ENCODE measurements at regions not wholly inside any gene's neighbourhood (a gene's known extent, or its start where the extent isn't known, plus 50 kb on each side); places are given as distances from the start of the nearest gene placed in this dataset.
"Not testable (repeated sequence)": the region's sequence is repeated elsewhere in the genome, so short reads cannot be mapped to it uniquely, and the experiment has no call there.

- DNase-seq (ENCODE audit: low read depth) = no peak
- H3K4me3 ChIP-seq (ENCODE audit: low read depth, low read length) = no peak overlapping the region
Measured at GRCh38 chr17:53646835-53647234, 175.9 kb upstream of the KIF2B start.

DNA sequence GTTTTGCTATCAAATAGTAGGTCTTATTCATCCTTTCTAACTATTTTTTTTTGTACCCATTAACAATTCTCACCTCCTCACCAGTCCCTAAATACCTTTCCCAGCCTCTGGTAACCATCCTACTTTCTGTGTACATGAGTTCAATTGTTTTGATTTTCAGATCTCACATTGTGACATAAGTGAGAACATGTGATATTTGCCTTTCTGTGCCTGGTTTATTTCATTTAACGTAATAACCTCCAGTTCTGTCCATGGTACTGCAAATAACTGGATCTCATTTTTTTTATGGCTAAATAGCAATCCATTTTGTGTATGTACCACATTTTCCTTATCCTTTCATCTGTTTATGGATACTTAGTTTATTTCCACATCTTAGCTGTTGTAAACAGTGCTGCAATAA, 181.9 kb upstream of the KIF2B start:
- H3K4me3 ChIP-seq (ENCODE audit: low read depth, low read length) = no peak overlapping the region
- no peak for DNase-seq (ENCODE audit: low read depth)

- no peak overlapping the region for H3K4me3 ChIP-seq (ENCODE audit: low read depth, low read length)
- DNase-seq (ENCODE audit: low read depth) = no peak
Measured at GRCh38 chr17:53635444-53635843, 187.3 kb upstream of the KIF2B start.

DNA sequence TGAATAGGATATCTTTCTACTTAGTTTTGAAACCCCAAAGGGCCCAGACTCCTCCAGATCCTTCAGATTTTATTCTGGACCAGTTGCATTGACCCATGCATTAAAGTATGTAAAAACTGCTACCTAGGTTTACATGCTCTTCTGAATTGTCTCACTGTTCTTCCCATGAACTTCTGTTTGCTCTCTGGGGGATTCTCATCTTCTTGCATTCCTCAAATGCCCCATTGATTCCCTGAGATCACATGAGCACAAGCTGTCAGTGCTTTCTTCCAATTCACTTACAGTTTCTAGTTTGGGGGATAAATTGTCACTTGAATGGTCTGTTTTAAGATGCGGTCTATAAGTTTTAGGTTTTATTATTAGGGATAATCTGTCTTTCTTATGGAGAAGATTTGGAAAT, 188.9 kb upstream of the KIF2B start:
- H3K4me3 ChIP-seq (ENCODE audit: low read depth, low read length) = no peak overlapping the region
- no peak for DNase-seq (ENCODE audit: low read depth)

- no peak overlapping the region for H3K4me3 ChIP-seq (ENCODE audit: low read depth, low read length)
- DNase-seq (ENCODE audit: low read depth) = no peak
Measured at GRCh38 chr17:53631486-53631885, 191.2 kb upstream of the KIF2B start.

DNA sequence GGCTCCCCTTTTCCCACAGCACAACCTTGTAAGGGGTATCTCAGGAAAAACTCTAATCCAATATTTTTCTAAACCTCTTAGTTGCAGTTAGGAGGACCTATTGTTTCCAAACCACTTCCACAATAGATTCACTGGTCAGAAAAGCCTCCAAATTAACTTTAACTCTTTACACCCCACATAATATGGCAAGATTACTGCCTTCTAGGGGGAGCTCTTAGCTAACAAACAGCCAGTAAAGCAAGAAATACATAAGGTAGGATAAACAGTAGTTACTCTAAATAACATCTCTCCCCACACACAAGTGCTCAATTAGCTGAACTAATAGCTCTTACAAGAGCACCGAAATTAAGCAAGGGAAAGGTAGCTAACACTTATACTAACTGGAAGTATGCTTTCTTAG, 192.1 kb upstream of the KIF2B start:
- H3K4me3 ChIP-seq (ENCODE audit: low read depth, low read length) = no peak overlapping the region
- no peak for DNase-seq (ENCODE audit: low read depth)

DNA sequence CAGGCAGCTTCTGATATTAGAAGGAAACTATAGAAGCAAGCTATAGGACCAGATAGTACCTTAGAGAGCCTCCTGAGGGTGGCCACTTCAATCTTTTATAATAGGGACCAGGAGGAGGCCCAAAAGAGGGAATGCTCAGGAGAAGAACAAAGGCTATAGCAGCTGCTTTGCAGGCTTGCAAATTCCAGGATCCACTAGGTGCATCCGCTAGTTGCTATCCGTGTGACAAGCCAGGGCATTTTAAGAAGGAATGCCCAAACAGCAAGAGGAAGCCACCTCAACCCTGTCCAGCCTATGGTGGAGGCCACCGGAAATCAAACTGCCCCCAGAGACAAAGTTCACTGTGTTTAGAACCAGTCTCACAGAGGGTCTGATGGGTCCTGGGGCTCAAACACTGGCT, 192.6 kb upstream of the KIF2B start:
- H3K4me3 ChIP-seq (ENCODE audit: low read depth, low read length) = no peak overlapping the region
- no peak for DNase-seq (ENCODE audit: low read depth)

GRCh38 chr17:53629188-53629587, 193.5 kb upstream of the KIF2B start:
- DNase-seq (ENCODE audit: low read depth) = no peak

GRCh38 chr17:53628011-53628410, 194.7 kb upstream of the KIF2B start:
- H3K4me3 ChIP-seq (ENCODE audit: low read depth, low read length) = no peak overlapping the region
- DNase-seq (ENCODE audit: low read depth) = peak; percentile 52

More at GRCh38 chr17:53629188-53629587, 193.5 kb upstream of the KIF2B start:
- no peak overlapping the region for H3K4me3 ChIP-seq (ENCODE audit: low read depth, low read length)

GRCh38 chr17:53627511-53627910, 195.2 kb upstream of the KIF2B start:
- H3K4me3 ChIP-seq (ENCODE audit: low read depth, low read length) = no peak overlapping the region
- peak; percentile 39 for DNase-seq (ENCODE audit: low read depth)

GRCh38 chr17:53626286-53626685, 196.4 kb upstream of the KIF2B start:
- DNase-seq (ENCODE audit: low read depth) = peak; percentile 49
- no peak overlapping the region for H3K4me3 ChIP-seq (ENCODE audit: low read depth, low read length)

DNA sequence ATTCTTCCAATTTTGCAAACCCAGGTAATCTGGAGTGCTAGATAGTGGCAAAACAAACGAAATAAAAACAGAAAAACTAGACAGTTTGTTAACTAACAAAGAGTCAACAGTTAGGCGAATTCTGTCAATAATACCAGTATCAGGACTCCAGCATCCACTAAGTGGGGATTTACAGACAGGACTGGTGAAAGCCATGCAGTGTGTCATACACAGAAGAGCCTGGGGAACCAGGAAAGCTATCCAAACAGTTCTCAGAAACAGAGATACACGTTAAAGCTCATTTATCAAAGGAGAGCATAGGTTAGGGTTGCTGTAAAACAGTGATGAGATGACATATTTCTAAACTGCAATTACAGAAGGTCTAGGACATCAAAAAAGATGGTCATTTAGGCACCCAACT, 203.7 kb upstream of the KIF2B start:
- no peak overlapping the region for H3K4me3 ChIP-seq (ENCODE audit: low read depth, low read length)
- DNase-seq (ENCODE audit: low read depth) = no peak

GRCh38 chr17:53608208-53608607, 214.5 kb upstream of the KIF2B start:
- not testable (repeated sequence) for DNase-seq (ENCODE audit: low read depth); H3K4me3 ChIP-seq (ENCODE audit: low read depth, low read length)

DNA sequence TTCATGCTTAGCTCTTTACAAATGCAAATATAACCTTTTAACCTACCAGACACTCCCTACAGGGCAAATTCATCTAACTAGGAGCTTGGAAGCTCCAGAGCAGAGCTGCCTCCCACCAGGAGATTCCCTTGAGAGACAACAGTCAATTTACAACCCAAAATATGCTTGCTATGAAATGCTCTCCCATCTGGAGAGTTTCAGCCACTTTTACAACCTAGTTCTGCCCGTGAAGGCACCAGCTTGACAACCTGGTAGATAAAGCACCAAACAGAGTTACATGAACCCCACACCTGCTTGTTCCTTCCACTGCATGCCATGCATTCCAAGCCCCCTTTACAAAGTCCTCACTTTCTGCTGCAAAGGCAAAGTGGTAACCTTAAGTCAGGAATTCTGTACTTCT, 215.3 kb upstream of the KIF2B start:
- no peak for DNase-seq (ENCODE audit: low read depth)
- no peak overlapping the region for H3K4me3 ChIP-seq (ENCODE audit: low read depth, low read length)

DNA sequence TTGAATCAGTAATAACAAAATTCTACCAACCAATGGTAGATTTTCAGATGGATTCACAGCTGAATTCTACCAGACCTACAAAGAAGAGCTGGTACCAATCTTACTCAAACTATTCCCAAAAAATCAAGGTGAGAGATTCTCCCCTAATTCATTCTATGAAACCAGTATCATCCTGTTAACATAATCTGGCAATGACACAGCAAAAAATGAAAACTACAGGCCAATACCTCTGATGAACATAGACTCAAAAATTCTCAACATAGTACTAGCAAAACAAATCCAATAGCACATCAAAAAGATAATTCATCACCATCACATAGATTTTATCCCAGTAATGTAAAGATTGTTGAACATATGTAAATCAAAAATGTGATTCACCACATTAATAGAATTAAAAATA, 234.4 kb upstream of the KIF2B start:
- no peak for DNase-seq (ENCODE audit: low read depth)
- no peak overlapping the region for H3K4me3 ChIP-seq (ENCODE audit: low read depth, low read length)

- no peak overlapping the region for H3K4me3 ChIP-seq (ENCODE audit: low read depth, low read length)
- no peak for DNase-seq (ENCODE audit: low read depth)
Measured at GRCh38 chr17:53574038-53574437, 248.7 kb upstream of the KIF2B start.

GRCh38 chr17:53571342-53571741, 251.4 kb upstream of the KIF2B start:
- no peak overlapping the region for H3K4me3 ChIP-seq (ENCODE audit: low read depth, low read length)

DNA sequence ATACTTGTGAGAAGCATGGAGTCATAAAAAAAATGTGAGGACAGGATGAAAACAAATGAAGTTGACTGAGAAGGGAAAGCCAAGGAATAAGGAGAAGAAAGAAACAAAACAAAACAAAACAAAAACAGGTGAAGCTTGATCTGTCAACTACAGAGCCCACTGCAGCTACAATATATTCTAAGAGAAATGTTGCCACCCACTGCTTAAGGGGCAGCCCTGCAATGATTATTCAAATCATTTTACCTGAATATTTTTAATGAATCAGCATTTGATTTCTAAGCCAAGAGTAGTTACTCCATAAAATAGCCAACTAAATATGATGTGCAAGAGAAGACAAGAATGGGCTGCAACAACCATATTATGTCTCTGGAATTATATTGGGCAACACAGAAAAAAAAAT, 252.0 kb upstream of the KIF2B start:
- H3K4me3 ChIP-seq (ENCODE audit: low read depth, low read length) = no peak overlapping the region
- DNase-seq (ENCODE audit: low read depth) = no peak

More at GRCh38 chr17:53571342-53571741, 251.4 kb upstream of the KIF2B start:
- no peak for DNase-seq (ENCODE audit: low read depth)

DNA sequence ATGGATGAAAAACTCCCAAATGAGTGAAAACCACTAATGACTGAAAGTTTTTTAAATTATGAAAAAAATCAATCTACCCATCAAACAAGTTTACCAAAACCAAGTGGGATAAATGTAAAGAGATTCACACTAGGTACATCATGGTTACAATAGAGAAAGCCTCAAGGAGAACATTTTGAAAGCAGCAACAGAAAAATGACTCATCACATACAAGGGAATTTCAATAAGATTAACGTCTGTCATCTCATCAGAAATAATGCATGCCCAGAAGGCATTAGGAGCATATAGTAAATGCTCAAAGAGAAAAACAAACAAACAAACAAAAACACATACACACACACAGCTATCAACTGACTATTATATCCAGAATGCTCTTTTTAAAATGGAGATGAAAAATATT, 261.8 kb upstream of the KIF2B start:
- DNase-seq (ENCODE audit: low read depth) = no peak
- no peak overlapping the region for H3K4me3 ChIP-seq (ENCODE audit: low read depth, low read length)

DNA sequence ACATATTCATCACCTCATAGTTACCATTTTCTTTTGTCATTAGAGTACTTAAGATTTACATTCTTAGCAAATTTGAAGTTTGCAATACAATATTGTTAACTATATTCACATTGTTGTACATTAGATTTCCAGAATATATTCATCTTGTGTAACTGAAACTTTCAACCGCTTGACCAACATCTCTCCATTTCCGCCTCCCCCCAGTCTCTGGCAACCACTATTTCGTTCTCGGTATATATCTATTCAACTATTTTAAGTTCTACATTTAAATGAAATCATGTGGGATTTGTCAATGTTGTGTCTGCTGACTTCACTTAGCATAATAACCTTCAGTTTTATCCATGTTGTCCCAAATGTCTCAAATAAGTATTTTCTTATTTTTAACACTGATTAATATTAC, 274.5 kb upstream of the KIF2B start:
- no peak for DNase-seq (ENCODE audit: low read depth)
- no peak overlapping the region for H3K4me3 ChIP-seq (ENCODE audit: low read depth, low read length)

GRCh38 chr17:53543472-53543871, 279.3 kb upstream of the KIF2B start:
- DNase-seq (ENCODE audit: low read depth) = no peak

GRCh38 chr17:53538129-53538617, 284.6 kb upstream of the KIF2B start:
- H3K4me3 ChIP-seq (ENCODE audit: low read depth, low read length) = no peak overlapping the region
- DNase-seq (ENCODE audit: low read depth) = no peak

More at GRCh38 chr17:53543472-53543871, 279.3 kb upstream of the KIF2B start:
- no peak overlapping the region for H3K4me3 ChIP-seq (ENCODE audit: low read depth, low read length)

All from skeletal muscle cell (primary cell).